GM19043 (cell line): ENCODE measurements at regions not wholly inside any gene's neighbourhood (a gene's known extent, or its start where the extent isn't known, plus 50 kb on each side); places are given as distances from the start of the nearest gene placed in this dataset.
"Not testable (repeated sequence)": the region's sequence is repeated elsewhere in the genome, so short reads cannot be mapped to it uniquely, and the experiment has no call there.

ENCODE experiments used
- ATAC-seq: cut with Tn5 transposase; IDR thresholded peaks from one replicate; pipeline ENCODE4 v1.9.1; 2021; ENCODE audit warnings: low read depth; ENCODE audit not compliant: unreplicated experiment

DNA sequence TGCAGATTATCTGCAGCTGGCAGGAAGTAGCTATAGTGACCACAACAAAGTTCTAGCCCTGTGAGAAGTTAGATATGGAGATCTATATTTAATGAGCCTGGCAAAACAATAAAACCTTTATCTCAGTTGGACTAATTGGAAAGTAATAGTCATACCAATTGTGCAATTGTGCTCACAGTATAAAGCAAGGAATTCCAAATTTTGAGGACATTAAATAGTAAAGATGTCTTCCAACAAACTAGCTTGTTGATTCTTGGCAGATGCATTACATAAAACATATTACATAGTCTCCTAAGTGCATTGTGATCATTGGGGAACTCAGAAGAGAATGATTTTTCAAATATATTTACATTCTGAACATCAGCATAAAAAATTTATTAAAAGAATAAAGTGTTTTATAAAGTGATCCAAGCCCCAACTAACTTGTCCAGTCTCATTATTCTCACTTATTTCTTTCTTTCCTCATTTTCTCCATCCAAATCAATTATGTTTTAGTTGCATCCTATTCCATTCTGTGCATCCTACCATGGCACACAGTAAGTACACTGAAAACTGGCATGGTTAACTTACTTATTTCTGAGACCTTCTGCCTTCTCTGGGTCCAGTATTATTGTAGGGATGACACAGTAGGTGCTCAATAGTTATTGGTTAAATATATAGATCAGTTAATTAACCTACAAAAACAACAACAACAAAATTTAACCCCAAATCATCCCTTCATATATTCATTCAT is 977.2 kb upstream of the NUDT12 start:
- no peak for ATAC-seq

DNA sequence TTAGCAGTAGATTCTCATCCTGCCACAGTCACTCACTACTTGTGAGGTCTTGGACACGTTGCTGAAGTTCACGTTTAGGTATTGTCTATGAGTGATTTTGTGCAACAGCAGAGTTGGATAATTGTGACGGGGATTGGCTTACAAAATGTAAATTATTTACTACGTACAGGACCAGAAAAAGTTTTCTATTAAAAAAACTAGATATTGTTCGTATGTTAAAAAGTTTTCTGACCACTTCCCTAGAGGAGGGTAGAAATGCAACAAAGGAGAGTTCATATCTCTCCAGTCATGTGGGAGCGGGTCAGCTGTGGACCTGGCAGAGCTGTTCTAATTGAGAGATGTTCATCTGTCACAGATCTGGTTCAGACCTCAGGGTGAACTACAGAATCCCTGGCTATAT is 976.1 kb upstream of the NUDT12 start:
- ATAC-seq = no peak

GRCh38 chr5:104533498-104533897 is 970.9 kb upstream of the NUDT12 start:
- no peak for ATAC-seq

GRCh38 chr5:104526866-104527265 is 964.3 kb upstream of the NUDT12 start:
- ATAC-seq = no peak

DNA sequence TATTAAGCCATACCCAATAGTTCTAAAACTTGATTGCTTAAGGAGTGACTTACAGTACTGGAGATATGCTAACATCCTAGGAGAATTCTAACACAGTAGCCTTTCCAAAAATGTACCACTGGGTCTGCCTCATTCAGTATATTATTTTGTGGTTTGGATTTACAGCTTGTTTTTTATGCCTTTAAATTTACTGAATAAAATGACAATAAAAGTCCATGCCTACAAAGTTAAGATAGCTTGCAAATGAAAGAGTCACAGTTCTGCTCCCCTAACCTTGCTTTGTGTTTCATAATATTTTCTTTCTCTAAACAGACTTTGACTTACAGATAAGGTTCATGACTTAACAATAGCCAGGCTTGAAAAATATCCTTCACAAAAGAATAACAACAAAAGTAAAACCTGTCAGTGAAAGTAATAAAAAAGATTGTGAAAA is 951.1 kb upstream of the NUDT12 start:
- no peak for ATAC-seq

DNA sequence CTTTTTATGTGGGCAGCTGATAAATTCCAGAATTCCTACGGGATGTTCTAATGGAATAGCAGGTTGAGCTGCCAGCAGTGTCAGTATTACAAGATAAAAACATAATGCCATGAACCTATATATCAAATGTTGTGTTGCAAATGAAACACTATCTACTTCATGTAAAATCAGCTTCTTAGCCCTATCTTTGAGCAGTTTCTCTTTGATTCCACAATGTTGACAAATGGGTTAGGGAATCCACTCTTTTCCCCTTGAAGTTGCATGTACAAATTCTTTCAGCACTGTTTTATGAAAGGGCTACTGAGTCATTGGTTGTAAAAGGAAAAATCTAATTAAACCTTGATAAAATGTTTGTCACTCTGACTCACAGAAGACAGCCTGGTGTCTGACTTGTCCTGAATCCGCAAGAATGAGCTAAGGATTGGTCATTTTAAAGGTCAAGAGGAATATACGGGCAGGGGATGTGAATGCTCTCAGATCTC is 950.6 kb upstream of the NUDT12 start:
- ATAC-seq = no peak

GRCh38 chr5:104512063-104512825 is 949.7 kb upstream of the NUDT12 start:
- no peak for ATAC-seq

GRCh38 chr5:104498281-104498680 is 935.7 kb upstream of the NUDT12 start:
- ATAC-seq = no peak

GRCh38 chr5:104494083-104494482 is 931.5 kb upstream of the NUDT12 start:
- ATAC-seq = no peak

GRCh38 chr5:104472811-104473210 is 910.2 kb upstream of the NUDT12 start:
- no peak for ATAC-seq

- no peak for ATAC-seq
Observed at GRCh38 chr5:104456122-104456521, 893.5 kb upstream of the NUDT12 start.

DNA sequence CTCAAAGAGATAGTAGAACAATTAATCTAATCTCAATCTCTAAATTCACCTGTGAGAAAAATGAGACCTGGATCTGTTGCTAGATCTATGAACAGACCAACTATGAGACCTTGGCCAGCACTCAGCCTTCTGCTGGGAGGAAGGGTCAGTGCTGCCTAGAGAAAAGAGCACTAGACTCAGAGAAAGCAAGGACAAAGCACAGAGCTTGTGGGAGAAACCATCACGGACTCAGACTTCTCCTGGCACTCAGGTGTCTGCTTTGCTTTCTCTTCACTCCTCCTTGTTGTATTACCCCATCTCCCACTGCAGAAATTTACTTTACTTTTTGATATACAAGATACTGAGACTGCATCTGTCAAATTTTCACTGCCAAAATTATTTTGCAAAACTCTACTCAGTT is 890.0 kb upstream of the NUDT12 start:
- no peak for ATAC-seq

DNA sequence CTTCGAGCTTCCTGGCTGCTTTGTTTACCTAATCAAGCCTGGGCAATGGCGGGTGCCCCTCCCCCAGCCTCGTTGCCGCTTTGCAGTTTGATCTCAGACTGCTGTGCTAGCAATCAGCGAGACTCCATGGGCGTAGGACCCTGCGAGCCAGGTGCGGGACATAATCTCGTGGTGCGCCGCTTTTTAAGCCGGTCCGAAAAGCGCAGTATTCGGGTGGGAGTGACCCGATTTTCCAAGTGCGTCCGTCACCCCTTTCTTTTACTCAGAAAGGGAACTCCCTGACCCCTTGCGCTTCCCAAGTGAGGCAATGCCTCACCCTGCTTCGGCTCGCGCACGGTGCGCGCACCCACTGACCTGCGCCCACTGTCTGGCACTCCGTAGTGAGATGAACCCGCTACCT is 889.3 kb upstream of the NUDT12 start:
- not testable (repeated sequence) for ATAC-seq

- ATAC-seq = no peak
Observed at GRCh38 chr5:104444656-104445055, 882.1 kb upstream of the NUDT12 start.

DNA sequence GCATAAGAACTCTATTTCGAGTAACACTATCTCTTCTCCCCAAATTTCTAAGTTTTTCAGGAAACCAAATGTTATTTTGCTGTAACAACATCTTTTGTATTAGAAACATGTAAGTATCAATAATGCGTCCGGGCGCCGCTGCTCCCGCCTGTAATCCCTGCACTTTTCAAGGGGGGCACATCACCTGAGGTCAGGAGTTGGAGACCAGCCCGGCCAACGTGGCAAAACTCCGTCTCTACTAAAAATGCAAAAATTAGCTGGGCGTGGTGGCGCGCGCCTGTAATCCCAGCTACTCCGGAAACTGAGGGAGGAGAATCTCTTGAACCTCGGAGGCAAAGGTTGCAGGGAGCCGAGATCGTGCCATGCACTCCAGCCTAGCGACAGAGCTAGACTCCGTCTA is 881.1 kb upstream of the NUDT12 start:
- no peak for ATAC-seq

DNA sequence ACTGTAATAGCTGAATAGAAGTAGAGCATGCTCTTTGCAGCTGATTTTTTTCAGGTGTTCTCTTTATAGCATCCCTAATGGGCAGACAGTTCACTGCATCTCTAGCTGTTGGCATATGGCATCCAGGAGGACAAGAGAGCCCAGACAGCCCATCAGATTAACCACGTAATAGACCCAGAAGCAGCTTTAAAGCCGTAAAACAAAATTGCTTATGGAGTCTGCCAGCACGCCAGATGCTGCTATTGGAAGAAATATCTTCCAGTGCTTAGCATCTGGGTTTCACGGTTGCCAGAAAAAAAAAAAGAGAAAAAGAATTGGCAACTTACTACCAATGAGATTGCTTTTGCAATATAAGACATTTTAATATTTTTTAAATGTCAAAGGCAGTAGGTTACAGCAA is 869.4 kb upstream of the NUDT12 start:
- ATAC-seq = no peak

- no peak for ATAC-seq
Observed at GRCh38 chr5:104431002-104431620, 868.5 kb upstream of the NUDT12 start.

DNA sequence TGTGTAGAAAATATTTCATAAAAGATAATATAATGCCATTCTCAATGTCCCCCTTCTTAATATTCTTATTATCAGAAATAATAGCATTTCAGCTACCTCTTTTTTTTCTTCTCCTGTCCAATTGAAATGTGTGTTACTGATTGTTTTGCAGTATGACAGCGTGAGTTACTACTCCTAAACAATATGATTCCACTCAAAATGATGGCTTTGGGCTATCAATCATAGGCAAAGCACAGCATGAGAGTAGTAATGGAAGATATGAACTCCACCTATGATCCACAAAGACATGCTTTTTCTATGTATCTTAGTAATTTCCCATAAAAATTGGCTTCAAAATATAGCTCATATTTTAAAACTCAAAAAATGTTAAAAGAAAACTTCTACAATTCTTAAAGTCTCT is 867.3 kb upstream of the NUDT12 start:
- no peak for ATAC-seq

DNA sequence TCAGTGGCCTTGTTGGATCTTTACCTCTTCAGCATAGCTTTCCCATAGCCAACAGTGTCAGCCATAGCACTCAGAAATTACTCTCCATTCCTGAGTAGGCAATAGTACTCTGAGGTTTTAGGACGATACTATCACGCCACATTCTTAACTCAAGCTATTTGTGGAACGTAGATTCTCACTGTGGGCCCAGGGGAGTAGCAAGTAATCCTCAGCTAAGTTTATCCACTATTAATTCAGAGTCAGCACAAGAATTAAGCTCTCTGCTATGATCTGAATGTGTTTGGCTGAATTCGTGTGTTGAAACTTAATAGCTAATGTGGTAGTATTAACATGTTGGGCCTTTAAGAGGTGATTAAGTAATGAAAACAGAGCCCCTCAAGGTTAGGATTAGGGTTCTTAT is 858.8 kb upstream of the NUDT12 start:
- no peak for ATAC-seq

- ATAC-seq = no peak
Observed at GRCh38 chr5:104418056-104418455, 855.5 kb upstream of the NUDT12 start.

DNA sequence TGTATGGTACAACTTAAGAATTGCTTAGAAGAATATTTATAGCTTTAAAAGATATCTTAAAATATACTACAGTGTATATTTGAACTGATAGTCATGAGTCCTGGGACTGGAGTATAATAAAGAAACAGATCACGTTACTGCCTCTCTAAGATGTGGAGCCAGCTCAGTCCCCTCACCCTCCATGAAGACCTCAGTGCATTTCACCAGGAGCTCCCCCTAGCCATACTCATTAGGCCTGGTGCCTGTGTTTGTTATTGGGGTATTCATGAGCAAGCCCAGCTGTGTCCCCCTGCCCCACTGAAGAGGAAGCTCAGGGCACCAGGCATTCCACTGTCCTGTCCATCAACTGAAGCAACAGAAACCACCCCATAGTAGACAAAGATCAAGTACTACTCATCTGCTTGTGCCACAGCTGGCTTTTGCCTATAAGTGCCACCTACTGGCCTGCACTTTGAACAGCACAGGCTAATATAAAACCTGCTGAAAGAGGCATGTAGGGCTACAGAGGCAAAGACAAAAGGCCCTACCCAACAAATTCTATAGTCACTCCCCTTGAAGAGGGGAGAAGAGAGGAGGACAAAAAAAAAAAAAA is 850.2 kb upstream of the NUDT12 start:
- ATAC-seq = no peak
